GM18951 (cell line): ENCODE measurements at regions not wholly inside any gene's neighbourhood (a gene's known extent, or its start where the extent isn't known, plus 50 kb on each side); places are given as distances from the start of the nearest gene placed in this dataset.
"Not testable (repeated sequence)": the region's sequence is repeated elsewhere in the genome, so short reads cannot be mapped to it uniquely, and the experiment has no call there.

ENCODE experiments used
- POLR2A ChIP-seq: IDR thresholded peaks from 4 replicates; pipeline ENCODE4 v1.6.1; 2011; ENCODE audit warnings: mild to moderate bottlenecking; ENCODE audit not compliant: insufficient read length, insufficient read depth; ENCODE audit errors: extremely low read depth
- in situ Hi-C: fragments of 300-500 bp; cut with MboI; formaldehyde crosslinking; loops from one replicate; pipeline ENCODE4 v1.12.0; 2022; ENCODE audit warnings: low sequenced_read_pairs, mixed read lengths, inconsistent platforms; ENCODE audit not compliant: unreplicated experiment

DNA sequence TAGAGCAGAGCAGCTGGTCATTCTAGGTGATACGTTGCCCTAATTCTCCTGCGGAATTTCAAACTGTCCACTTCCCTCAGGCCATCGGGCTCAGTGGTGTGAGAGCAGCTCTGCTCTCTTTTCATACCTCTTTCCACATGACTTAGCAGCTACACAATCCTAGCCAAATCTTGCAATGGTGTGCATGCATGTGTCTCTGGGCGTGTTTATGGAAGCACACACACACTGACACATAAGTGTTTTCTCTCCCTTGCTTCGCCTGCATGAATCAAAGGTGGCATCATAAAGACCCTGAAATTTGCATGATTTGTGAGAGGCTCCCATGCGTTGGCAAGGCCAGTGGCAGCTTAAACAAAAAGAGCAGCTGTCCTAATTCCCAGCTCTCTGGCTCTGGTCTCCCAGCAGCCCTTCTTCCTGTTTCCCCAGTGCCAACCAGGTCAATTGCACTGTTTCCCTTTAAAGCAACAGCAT lies 1189.5 kb downstream of the GATA3 start:
- in situ Hi-C loops, result no loop called here
- no peak for TF ChIP-seq POLR2A

DNA sequence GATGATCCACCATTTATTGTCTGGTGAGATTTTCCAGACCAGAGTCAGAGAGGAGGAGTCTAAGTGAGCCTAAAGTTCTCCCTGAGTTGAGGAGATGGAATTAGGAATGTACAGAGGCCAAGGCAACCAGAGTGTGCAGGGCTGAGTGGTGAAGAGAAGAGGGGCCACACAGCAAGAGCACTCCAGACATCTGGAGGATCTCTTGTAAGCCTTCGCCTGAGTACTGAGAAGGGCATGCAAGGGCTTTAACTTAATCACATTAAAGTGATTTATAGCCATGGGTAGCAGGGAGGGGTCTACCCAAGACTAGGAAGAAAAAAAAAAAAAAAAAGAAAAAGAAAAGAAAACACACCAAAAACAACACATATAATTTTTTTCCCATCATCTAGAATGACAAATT lies 1190.4 kb downstream of the GATA3 start:
- TF ChIP-seq POLR2A, result no peak
- in situ Hi-C loops, result no loop called here

DNA sequence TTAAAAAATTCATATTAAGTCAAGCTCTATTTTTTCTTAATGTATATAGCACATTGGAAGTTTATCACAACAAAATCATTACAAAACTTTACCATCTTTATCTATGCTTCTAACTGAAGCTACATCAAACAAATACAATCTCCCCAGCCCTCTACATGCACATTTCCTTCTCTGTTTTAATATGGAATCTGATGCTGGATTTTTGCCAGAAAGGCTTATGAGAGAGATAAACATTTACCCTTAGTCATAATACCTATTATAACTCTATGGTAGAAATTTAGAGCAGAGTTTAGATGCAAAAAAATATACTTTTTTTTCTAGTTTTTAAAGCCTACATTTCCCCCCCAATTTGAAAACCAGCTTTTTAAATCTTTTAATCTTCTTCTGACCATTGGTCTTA lies 1198.6 kb downstream of the GATA3 start:
- in situ Hi-C loops, result no loop called here

DNA sequence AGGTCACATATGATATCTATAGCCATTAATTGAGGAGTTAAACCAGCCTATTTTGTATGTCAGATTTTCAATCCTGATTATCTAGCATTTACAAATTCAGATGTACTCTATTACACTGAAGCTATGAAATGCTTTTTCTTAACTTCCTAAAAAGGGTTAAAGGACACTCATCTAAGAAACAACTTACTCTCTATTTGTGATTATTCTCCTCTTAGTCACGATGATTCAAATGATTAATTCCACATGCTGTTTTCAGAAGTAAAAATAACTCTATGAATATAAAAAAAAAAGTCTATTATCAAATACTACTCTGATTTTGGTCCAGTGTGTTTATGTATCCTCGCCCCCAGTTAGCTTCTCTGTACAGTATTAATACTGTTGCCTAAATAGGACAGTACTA lies 1199.9 kb downstream of the GATA3 start:
- in situ Hi-C loops, result no loop called here
- no peak for TF ChIP-seq POLR2A

More for the DNA sequence above, 1198.6 kb downstream of the GATA3 start:
- TF ChIP-seq POLR2A, result no peak

DNA sequence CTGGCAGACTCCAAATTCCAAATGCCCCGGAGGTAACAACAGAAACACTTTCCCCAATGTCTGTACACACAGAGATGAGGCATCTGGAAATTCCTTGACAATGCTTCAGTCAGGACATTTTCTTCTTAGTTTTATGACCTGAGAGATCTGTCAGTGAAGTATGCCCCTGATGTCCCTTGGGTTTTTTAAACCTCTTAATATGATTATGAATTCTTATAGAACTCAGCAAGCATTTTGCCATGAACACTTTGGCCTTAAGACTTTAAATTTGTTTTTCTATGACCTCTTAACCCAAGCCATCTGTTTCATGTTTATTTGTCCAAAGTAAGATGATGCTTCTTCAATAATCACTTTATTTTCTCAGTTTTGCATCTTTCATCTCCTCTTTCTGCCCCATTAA lies 1206.2 kb downstream of the GATA3 start:
- in situ Hi-C loops, result no loop called here
- TF ChIP-seq POLR2A, result no peak

DNA sequence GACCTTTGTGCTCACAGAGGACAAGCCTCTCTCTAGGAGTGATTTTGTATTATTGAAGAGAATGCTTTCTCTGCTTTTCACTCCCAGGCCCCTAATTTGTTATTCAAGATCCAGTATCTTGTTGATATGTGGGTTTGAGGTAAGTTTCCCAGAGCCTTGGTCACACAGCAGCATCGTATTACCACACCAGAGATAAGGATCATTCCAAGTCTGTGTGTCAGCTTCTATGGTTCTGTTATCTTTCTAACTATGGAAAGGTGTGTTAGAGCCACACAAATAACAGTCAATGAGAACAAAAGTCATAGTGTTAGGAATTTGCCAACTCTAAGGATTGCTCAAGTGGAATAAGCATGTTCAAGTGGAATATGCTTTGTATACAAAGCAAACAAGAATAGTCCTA lies 1208.3 kb downstream of the GATA3 start:
- in situ Hi-C loops, result no loop called here
- no peak for TF ChIP-seq POLR2A

DNA sequence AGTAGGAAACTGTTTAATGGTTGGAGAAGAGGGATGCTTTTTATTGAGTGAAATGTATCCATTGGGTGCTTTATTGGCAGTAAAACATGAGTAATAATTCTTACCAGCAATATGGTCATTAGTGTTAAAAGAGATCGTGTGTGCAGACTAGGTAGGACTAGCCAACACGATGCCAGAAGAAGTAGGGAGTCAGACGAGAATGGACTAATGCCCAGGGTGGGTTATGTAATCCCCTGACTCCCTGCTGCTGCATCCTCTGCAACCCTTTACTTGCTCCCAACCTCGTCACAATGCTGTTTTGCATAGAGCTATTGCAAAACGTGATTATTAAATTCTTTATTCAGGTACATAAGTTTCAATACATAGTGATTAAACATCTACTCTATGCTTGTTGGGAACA lies 1213.7 kb downstream of the GATA3 start:
- in situ Hi-C loops, result no loop called here
- no peak for TF ChIP-seq POLR2A

DNA sequence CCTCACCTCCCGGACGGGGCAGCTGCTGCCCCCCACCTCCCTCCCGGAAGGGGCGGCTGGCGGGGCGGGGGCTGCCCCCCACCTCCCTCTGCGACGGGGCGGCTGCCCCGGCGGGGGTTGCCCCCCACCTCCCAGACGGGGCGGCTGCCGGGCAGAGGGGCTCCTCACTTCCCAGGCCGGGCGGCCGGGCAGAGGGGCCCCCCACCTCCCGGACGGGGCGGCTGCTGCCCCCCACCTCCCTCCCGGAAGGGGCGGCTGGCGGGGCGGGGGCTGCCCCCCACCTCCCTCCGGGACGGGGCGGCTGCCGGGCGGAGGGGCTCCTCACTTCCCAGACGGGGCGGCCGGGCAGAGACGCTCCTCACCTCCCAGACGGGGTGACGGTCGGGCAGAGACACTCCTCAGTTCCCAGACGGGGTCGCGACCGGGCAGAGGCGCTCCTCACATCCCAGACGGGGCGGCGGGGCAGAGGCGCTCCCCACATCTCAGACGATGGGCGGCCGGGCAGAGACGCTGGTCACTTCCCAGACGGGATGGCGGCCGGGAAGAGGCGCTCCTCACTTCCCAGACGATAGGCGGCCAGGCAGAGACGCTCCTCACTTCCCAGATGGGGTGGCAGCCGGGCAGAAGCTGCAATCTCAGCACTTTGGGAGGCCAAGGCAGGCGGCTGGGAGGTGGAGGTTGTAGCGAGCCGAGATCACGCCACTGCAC lies 1218.8 kb downstream of the GATA3 start:
- in situ Hi-C loops, result not testable (repeated sequence)

DNA sequence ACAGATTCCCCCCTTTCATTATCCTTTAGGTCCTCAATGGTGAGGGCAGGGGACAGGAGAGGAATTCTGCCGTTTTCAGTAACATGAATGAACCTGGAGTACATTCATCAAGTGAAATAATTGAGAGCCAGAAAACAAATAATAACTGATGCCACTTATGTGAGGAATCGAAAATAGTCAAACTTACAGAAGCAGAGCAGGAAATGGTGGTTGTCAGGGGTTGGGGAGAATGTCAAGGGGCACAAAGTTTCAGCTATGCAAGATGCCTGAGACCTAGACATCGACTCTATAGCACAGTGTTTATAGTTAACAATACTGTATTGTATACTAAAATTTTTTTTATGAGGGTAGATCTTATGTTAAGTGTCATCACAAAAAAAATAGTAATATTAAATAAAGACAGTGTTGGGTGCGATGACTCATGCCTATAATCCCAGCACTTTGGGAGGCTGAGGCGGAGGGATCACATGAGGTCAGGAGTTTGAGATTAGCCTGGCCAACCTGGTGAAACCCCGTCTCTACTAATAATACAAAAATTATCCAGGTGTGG lies 1219.8 kb downstream of the GATA3 start:
- in situ Hi-C loops, result no loop called here
- no peak for TF ChIP-seq POLR2A

DNA sequence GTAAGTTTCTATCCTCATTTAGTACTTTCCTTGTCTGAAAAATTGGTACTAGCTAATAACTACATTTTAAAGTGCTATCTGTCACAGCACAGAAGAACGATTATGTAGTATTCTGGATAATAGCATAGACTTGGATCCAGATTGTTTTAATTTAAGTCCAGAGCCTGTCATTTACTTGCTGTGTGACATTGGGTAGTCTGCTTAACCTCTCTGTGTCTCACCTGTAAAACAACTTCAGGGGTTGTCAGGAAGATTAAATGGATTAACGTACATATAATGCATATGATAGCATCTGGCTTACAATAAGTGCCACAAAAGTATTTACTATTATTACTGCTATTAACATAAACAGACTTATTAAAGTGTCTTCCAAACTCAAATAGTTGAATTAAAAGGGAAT lies 1221.4 kb downstream of the GATA3 start:
- in situ Hi-C loops, result loop anchor here (25.0 kb wide), 1 partner anchor 1739 kb away; no protein-coding TSS in a partner anchor
- TF ChIP-seq POLR2A, result no peak

DNA sequence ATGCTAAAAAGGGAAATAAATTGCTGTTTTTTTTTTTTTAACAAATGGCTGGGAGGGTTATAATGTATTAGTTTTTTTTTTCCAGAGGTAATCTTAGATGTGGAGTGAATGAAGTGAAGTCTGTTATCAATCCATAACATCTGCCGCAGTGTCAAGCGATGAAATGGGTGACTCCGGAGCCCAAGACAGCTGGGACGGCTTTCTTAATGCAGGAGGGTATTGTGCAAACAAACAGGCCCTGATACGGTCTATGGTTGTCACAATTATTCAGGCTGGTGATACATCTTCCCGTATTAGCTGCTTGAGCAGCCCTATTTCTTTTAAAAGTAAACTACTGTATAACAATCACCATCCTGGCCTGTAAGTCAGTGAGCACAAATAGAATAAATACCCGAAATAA lies 1231.2 kb downstream of the GATA3 start:
- in situ Hi-C loops, result loop anchor here (25.0 kb wide), 1 partner anchor 1748 kb away; no protein-coding TSS in a partner anchor
- TF ChIP-seq POLR2A, result no peak

DNA sequence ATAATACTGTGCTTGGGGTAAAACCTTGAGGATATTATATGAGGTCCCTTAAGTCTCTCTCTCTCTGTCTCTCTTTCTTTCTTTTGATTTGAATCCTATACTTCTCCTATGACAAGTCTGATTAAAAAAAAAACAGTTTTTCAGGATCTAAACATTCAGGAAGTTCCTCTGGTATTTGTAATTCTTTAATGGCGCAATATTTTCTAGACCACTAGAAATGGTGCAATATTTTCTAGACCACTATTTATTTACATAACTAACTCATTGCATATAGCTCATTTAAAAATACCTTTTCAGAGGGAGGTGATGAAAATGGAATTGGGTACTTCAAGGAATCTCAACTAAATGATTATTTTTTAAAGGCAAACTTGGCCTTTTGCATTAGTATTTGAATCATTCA lies 1235.3 kb downstream of the GATA3 start:
- no peak for TF ChIP-seq POLR2A
- in situ Hi-C loops, result loop anchor here (25.0 kb wide), 1 partner anchor 1753 kb away; no protein-coding TSS in a partner anchor

DNA sequence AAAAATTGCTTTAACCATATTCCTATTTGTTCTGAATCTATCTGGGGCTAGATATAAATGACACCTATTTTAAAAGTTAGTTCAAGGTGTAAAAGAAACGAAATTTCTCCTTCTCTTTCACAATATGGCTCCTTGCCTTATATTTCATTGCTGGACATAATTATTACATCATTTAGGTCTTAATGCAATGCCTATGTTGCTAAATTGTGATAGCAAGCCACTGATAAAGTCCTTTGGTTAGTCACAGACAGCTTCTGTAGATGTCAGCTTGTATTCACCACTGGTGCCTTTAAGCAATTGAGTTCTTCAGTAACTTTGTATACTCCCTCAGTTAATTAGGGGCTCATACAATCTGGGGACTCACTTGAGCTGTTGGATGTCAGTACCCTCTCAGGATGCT lies 1236.6 kb downstream of the GATA3 start:
- in situ Hi-C loops, result loop anchor here (25.0 kb wide), 1 partner anchor 1754 kb away; no protein-coding TSS in a partner anchor

DNA sequence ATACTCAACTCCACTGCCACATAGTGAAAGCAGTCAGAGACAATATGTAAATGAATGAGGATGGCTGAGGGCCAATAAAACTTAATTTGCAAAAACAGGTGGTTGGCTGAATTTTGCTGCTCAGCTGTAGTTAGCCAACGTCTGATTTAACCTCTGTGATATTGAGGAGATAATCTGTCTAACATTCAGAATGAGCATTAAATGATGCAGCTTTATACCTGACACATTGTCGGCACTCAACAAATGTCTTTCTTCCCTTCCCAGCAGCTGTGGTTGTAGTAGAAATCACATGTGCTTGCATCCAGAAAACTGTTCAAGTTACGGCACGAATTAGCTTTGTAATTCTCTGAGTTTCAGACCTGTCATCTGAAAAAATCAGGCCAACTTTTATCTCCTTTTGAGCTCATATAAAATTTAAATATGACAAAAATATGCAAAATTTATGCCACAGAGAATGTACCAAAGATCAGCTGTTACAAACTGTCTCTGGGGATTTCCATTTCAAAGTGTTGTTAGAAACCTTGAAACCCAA lies 1239.7 kb downstream of the GATA3 start:
- in situ Hi-C loops, result loop anchor here (25.0 kb wide), 1 partner anchor 1757 kb away; no protein-coding TSS in a partner anchor
- TF ChIP-seq POLR2A, result no peak

More for the DNA sequence above, 1236.6 kb downstream of the GATA3 start:
- no peak for TF ChIP-seq POLR2A
